HepG2 (cell line): ENCODE measurements at regions not wholly inside any gene's neighbourhood (a gene's known extent, or its start where the extent isn't known, plus 50 kb on each side); places are given as distances from the start of the nearest gene placed in this dataset.
A peak's percentile ranks its signal among the peaks of the same experiment; 100 is the strongest.

ENCODE experiments used
- ATAC-seq: fragments of 200-7000 bp; cut with Tn5 transposase; 3 replicates; pipeline ENCODE4 v1.9.1; 2020; ENCODE audit warnings: mild to moderate bottlenecking, moderate library complexity
- BruUV-seq: library from RNA; stranded (reverse); fragments of 400-500 nt; replicated peaks from 2 replicates; lab custom pipeline; 2021; lab: Mats Ljungman, UMichigan
- CTCF ChIA-PET: fragments of 300-600 bp; formaldehyde crosslinking; extraction: SDS; loops from one replicate; lab custom pipeline; 2021; ENCODE audit warnings: low total read pairs, inconsistent platforms, low intra/inter-chr PET ratio; lab: Yijun Ruan, JAX
- POLR2A ChIA-PET: fragments of 350-600 bp; sonication (Branson Sonifier 250); formaldehyde crosslinking; loops from one replicate; lab custom pipeline; 2020; ENCODE audit warnings: antibody characterized with exemption, inconsistent platforms; lab: Yijun Ruan, JAX
- DNase-seq: peaks from one replicate; pipeline ENCODE4 v3.0.0-alpha.2; 2015; ENCODE audit warnings: low spot score
- FAIRE-seq: peaks from 3 replicates; lab custom pipeline; 2011; peaks lifted over from hg19 to GRCh38; lab: Jason Lieb, UNC
- H2AFZ ChIP-seq: one replicate; pipeline ENCODE4 v1.6.1; 2011; ENCODE audit warnings: low read length, inconsistent platforms
- H3K27ac ChIP-seq: fragments of 300-600 bp; 3 replicates; pipeline ENCODE4 v1.8.0; 2011; ENCODE audit warnings: mixed run types, mild to moderate bottlenecking, mixed read lengths, low read length, inconsistent platforms; ENCODE audit not compliant: insufficient read depth; ENCODE audit errors: extremely low read length
- H3K27me3 ChIP-seq, 2 experiments: fragments of 200-600 bp in 1 of 2; 2 replicates in 1 of 2; 3 replicates in 1 of 2; pipeline versions ENCODE4 v1.6.0 to v1.8.0; 2011; ENCODE audit warnings: low read length in 2 of 2, mild to moderate bottlenecking in 2 of 2, moderate library complexity in 2 of 2, inconsistent platforms in 1 of 2; ENCODE audit not compliant: insufficient read depth in 2 of 2, control insufficient read depth in 1 of 2
- H3K36me3 ChIP-seq, 2 experiments: fragments of 200-600 bp in 1 of 2; replicated peaks in 1 of 2; 2 replicates in 1 of 2; 3 replicates in 1 of 2; pipeline versions ENCODE4 v1.5.1 to v1.8.0; 2011; ENCODE audit warnings: low read length in 2 of 2, inconsistent platforms in 1 of 2; ENCODE audit not compliant: insufficient read depth in 2 of 2, control insufficient read depth in 1 of 2
- H3K4me1 ChIP-seq: 2 replicates; pipeline ENCODE4 v1.5.1; 2012; ENCODE audit warnings: low read length, inconsistent platforms; ENCODE audit not compliant: insufficient read depth
- H3K4me2 ChIP-seq: 2 replicates; pipeline ENCODE4 v1.6.0; 2011; ENCODE audit warnings: low read depth, low read length, inconsistent platforms
- H3K4me3 ChIP-seq, 3 experiments: fragments of 200-600 bp in 1 of 3; sonication (generic), shearing (Covaris generic) in 1 of 3; replicated peaks in 1 of 3; 2 replicates each; pipeline ENCODE4 v1.5.1; 2011 to 2016; ENCODE audit warnings: low read length in 3 of 3, inconsistent platforms in 2 of 3, low read depth in 2 of 3, mild to moderate bottlenecking in 2 of 3, control low read depth in 1 of 3, mixed read lengths in 1 of 3; ENCODE audit not compliant: insufficient read depth in 1 of 3
- H3K79me2 ChIP-seq: one replicate; pipeline ENCODE4 v1.6.1; 2011; ENCODE audit warnings: low read length, inconsistent platforms; ENCODE audit not compliant: insufficient read depth
- H3K9ac ChIP-seq: 2 replicates; pipeline ENCODE4 v1.6.0; 2011; ENCODE audit warnings: mild to moderate bottlenecking, low read depth, low read length, inconsistent platforms; ENCODE audit not compliant: insufficient read depth
- H3K9me3 ChIP-seq: 2 replicates; pipeline ENCODE4 v1.5.1; 2012; ENCODE audit warnings: mild to moderate bottlenecking, low read length
- H4K20me1 ChIP-seq: 2 replicates; pipeline ENCODE4 v1.6.0; 2011; ENCODE audit warnings: inconsistent platforms, mild to moderate bottlenecking, low read length, moderate library complexity; ENCODE audit not compliant: insufficient read depth
- ASH2L ChIP-seq: fragments of 300-600, 200-600 bp; sonication (generic); IDR thresholded peaks from 2 replicates; pipeline ENCODE4 v1.7.0; 2017; ENCODE audit warnings: low read depth, mild to moderate bottlenecking, moderate library complexity, mixed read lengths, low read length; ENCODE audit not compliant: insufficient read length
- HOXA3 ChIP-seq: sonication (generic); formaldehyde crosslinking; IDR thresholded peaks from 2 replicates; pipeline ENCODE4 v1.5.0; 2020; ENCODE audit warnings: missing genetic modification reagents
- JARID2 ChIP-seq: sonication (generic); formaldehyde crosslinking; IDR thresholded peaks from 2 replicates; pipeline ENCODE4 v1.8.1; 2023; ENCODE audit warnings: missing genetic modification reagents, inconsistent platforms; ENCODE audit not compliant: insufficient replicate concordance
- KDM3A ChIP-seq: IDR thresholded peaks from 2 replicates; pipeline ENCODE4 v1.6.1; 2018; ENCODE audit warnings: low read depth, missing compliant biosample characterization
- MLXIP ChIP-seq: sonication (generic); formaldehyde crosslinking; IDR thresholded peaks from 2 replicates; pipeline ENCODE4 v1.9.0; 2021; ENCODE audit warnings: missing genetic modification reagents, borderline replicate concordance
- RFX3 ChIP-seq: IDR thresholded peaks from 2 replicates; pipeline ENCODE4 v1.6.1; 2016; ENCODE audit warnings: missing biosample characterization, missing genetic modification reagents
- TP53 ChIP-seq: sonication (generic); formaldehyde crosslinking; conservative IDR thresholded peaks from 2 replicates; pipeline ENCODE4 v1.4.0; 2020; ENCODE audit warnings: missing genetic modification reagents
- ZHX2 ChIP-seq, 2 experiments: sonication (generic) in 1 of 2; formaldehyde crosslinking in 1 of 2; IDR thresholded peaks; 2 replicates each; pipeline versions ENCODE4 v1.6.1 to v1.9.0; 2014 to 2022; ENCODE audit warnings: antibody characterized with exemption in 1 of 2, borderline replicate concordance in 1 of 2, inconsistent platforms in 1 of 2, low read depth in 1 of 2, missing genetic modification reagents in 1 of 2
- ZNF230 ChIP-seq: sonication (generic); formaldehyde crosslinking; IDR thresholded peaks from 2 replicates; pipeline ENCODE4 v1.4.0; 2020; ENCODE audit warnings: mild to moderate bottlenecking, missing genetic modification reagents
- ZNF780A ChIP-seq: sonication (generic); formaldehyde crosslinking; IDR thresholded peaks from 2 replicates; pipeline ENCODE4 v1.8.0; 2022; ENCODE audit warnings: mild to moderate bottlenecking, missing genetic modification reagents, moderate library complexity
- ZZZ3 ChIP-seq: sonication (generic); formaldehyde crosslinking; IDR thresholded peaks from 2 replicates; pipeline ENCODE4 v1.4.0; 2020; ENCODE audit warnings: missing genetic modification reagents, mild to moderate bottlenecking, borderline replicate concordance
- WGBS: methylation state at CpG from one replicate; pipeline ENCODE4 v1.1.6; 2017; ENCODE audit warnings: low lambda C conversion rate; 5-methylcytosine and 5-hydroxymethylcytosine counted together
- in situ Hi-C: cut with HindIII; loops from 2 replicates; pipeline ENCODE4 v1.10.0; 2017; ENCODE audit warnings: low pct_unique_long_range_greater_than_20kb; ENCODE audit not compliant: extremely low pct_ligation_motif_present
- intact Hi-C: fragments of 100-400 bp; cut with micrococcal nuclease; formaldehyde crosslinking; loops from one replicate; pipeline ENCODE4 v1.10.0; 2022; ENCODE audit not compliant: unreplicated experiment
- TF ChIP-seq, protein P1 (sequence below): sonication (generic); formaldehyde crosslinking; IDR thresholded peaks from 2 replicates; pipeline ENCODE4 v1.4.0; 2020; ENCODE audit warnings: missing genetic modification reagents

- TF ChIP-seq ZZZ3 (CRISPR knock-in tag) (no peak), MLXIP (CRISPR knock-in tag) (0 out of 2 replicates have a peak, but pooled peaks have one; percentile 13), ZNF780A (no peak), TP53 (0 out of 2 replicates have a peak, but pooled peaks have one; percentile 12)
These were observed 333.9 kb downstream of the SRGAP2C start (continued) for GRCh38 chr1:121518726-121519041.

- under 1% methylated on average over 16 of the region's 75 CpGs for WGBS
- intact Hi-C loops (no loop called here), in situ Hi-C loops (no loop called here)
- peak; percentile 61 for DNase-seq
- ChIA-PET POLR2A (interaction anchor here (0.8 to 2.6 kb wide), 7 partner anchors 9 to 68 kb away, joined by 3 to 64 read pairs (median 3); no protein-coding TSS in a partner anchor), CTCF (no interaction called here)
- H3K27me3 ChIP-seq, result no peaks in the 10 kb centered on the region
- H3K9me3 ChIP-seq, result no peaks in the 10 kb centered on the region
- peaks cover 61% of the 10 kb centered on the region for H3K4me1 ChIP-seq
- BruUV-seq, result no TSS peak
- ATAC-seq, result peak; percentile 89
- peak overlapping the region; percentile 88 for H3K27ac ChIP-seq
- H3K9ac ChIP-seq, result peak overlapping the region; percentile 77
- peaks cover 2% of the 10 kb centered on the region for H3K79me2 ChIP-seq
- peak overlapping the region; percentile 81 for H3K4me2 ChIP-seq
- H4K20me1 ChIP-seq, result no peaks in the 10 kb centered on the region
- no peak for FAIRE-seq
- H3K36me3 ChIP-seq, result no peaks in the 10 kb centered on the region
- H2AFZ ChIP-seq, result no peak overlapping the region
- peak overlapping the region; percentile 65 to 76 (median 75) for H3K4me3 ChIP-seq
- TF ChIP-seq, protein P1, sequence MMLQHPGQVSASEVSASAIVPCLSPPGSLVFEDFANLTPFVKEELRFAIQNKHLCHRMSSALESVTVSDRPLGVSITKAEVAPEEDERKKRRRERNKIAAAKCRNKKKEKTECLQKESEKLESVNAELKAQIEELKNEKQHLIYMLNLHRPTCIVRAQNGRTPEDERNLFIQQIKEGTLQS (CRISPR knock-in tag), result peak; percentile 41; the same call in 1 of the 2 replicates
- TF ChIP-seq RFX3 (CRISPR knock-in tag), result no peak
- peak; percentile 91 for TF ChIP-seq ZNF230
- peak; percentile 24; the same call in 1 of the 2 replicates for TF ChIP-seq ZHX2 (IDR thresholded peaks at IDR 0.05; ENCODE audit: low read depth)
- no peak for TF ChIP-seq ZHX2 (CRISPR knock-in tag; IDR thresholded peaks at IDR 0.05; ENCODE audit: borderline replicate concordance)
- TF ChIP-seq HOXA3, result peak; percentile 75
- peak; percentile 85; the same call in 1 of the 2 replicates for TF ChIP-seq KDM3A (CRISPR knock-in tag)
- TF ChIP-seq ASH2L, result peak; percentile 90
- TF ChIP-seq JARID2, result no peak
These were observed 334.4 kb downstream of the SRGAP2C start for GRCh38 chr1:121519042-121519755.
